Body of pancreas (tissue), 4 donors: ENCODE measurements at regions not wholly inside any gene's neighbourhood (a gene's known extent, or its start where the extent isn't known, plus 50 kb on each side); places are given as distances from the start of the nearest gene placed in this dataset.

Experiments
- ATAC-seq: fragments of 150-250 bp; one replicate; pipeline ENCODE4 v1.9.1; 2016
- DNase-seq, 4 donors: peaks; one replicate each; pipeline ENCODE4 v3.0.0-alpha.2; 2019
- H3K27ac ChIP-seq, 4 donors: fragments of 200-600 bp; sonication (generic); 1 replicate in 3 of 4; 2 replicates in 1 of 4; pipeline versions ENCODE4 v1.5.1 to v1.6.1; 2016 to 2019; ENCODE audit warnings: mild to moderate bottlenecking in 1 of 4, mixed read lengths in 1 of 4, moderate library complexity in 1 of 4
- H3K27me3 ChIP-seq, 2 donors: fragments of 200-600 bp; sonication (generic); one replicate each; pipeline ENCODE4 v1.6.0; 2016; ENCODE audit warnings: mild to moderate bottlenecking in 1 of 2
- H3K36me3 ChIP-seq, 2 donors: fragments of 200-600 bp; sonication (generic); replicated peaks in 1 of 2; 2 replicates each; pipeline ENCODE4 v1.5.1; 2016; ENCODE audit warnings: low read depth in 2 of 2; ENCODE audit not compliant: insufficient read depth in 1 of 2
- H3K4me1 ChIP-seq: fragments of 200-600 bp; sonication (generic); one replicate; pipeline ENCODE4 v1.6.0; 2016
- H3K4me3 ChIP-seq, 2 donors: fragments of 200-600 bp; sonication (generic); 1 replicate in 1 of 2; 2 replicates in 1 of 2; pipeline ENCODE4 v1.5.1; 2016 to 2019
- H3K9me3 ChIP-seq, 3 donors: fragments of 200-600 bp; sonication (generic); 1 replicate in 2 of 3; 2 replicates in 1 of 3; pipeline ENCODE4 v1.5.1; 2016
- CTCF ChIP-seq, 7 experiments: fragments of 450-650 bp in 4 of 7; fragments of 200-600 bp in 3 of 7; sonication (generic) in 3 of 7; IDR thresholded peaks; one replicate each; pipeline ENCODE4 v1.5.1; 2016 to 2019; ENCODE audit warnings: antibody characterized with exemption in 7 of 7
- POLR2A ChIP-seq, 3 donors: fragments of 450-650 bp; IDR thresholded peaks; one replicate each; pipeline ENCODE4 v1.6.1; 2016; ENCODE audit warnings: antibody characterized with exemption in 3 of 3, mild to moderate bottlenecking in 2 of 3
- WGBS, 2 donors: methylation state at CpG; one replicate each; pipeline ENCODE4 v1.1.5; 2017; 5-methylcytosine and 5-hydroxymethylcytosine counted together
- intact Hi-C: fragments of 100-400 bp; cut with DNase I; formaldehyde crosslinking; loops from one replicate; pipeline ENCODE4 v1.15.1; 2023

- no peaks in the 10 kb centered on the region for H3K27me3 ChIP-seq
- no peaks in the 10 kb centered on the region for H3K36me3 ChIP-seq
- H3K27ac ChIP-seq: no peak overlapping the region
- ATAC-seq (no peak), DNase-seq (no peak)
- no peaks in the 10 kb centered on the region for H3K9me3 ChIP-seq
- intact Hi-C loops: no loop called here
- H3K4me3 ChIP-seq: no peak overlapping the region
- WGBS, 2 donors: 74 to 75% methylated on average over 1 of the region's 1 CpG
- H3K4me1 ChIP-seq: no peaks in the 10 kb centered on the region
- no peak for TF ChIP-seq CTCF (IDR thresholded peaks at IDR 0.05)
Measured at GRCh38 chr5:14965815-14966214, 94.2 kb upstream of the ANKH start.

- no peak overlapping the region for H3K27ac ChIP-seq
- no peaks in the 10 kb centered on the region for H3K27me3 ChIP-seq
- intact Hi-C loops: no loop called here
- DNase-seq: no peak
- no peaks in the 10 kb centered on the region for H3K9me3 ChIP-seq
- no peak for ATAC-seq
- no peak overlapping the region for H3K4me3 ChIP-seq
- 47 to 66% methylated on average over 2 of the region's 2 CpGs for WGBS, 2 donors
- TF ChIP-seq CTCF (IDR thresholded peaks at IDR 0.05) (no peak), POLR2A (IDR thresholded peaks at IDR 0.05) (no peak)
- no peaks in the 10 kb centered on the region for H3K36me3 ChIP-seq
- H3K4me1 ChIP-seq: no peaks in the 10 kb centered on the region
Measured at GRCh38 chr5:14962604-14963003, 91.0 kb upstream of the ANKH start.

GRCh38 chr5:14960120-14960462 is 88.5 kb upstream of the ANKH start:
- Histone ChIP-seq H3K9me3 (no peaks in the 10 kb centered on the region), H3K4me1 (no peaks in the 10 kb centered on the region), H3K27me3 (no peaks in the 10 kb centered on the region), H3K4me3 (no peak overlapping the region), H3K27ac (no peak overlapping the region), H3K36me3 (no peaks in the 10 kb centered on the region)
- 90 to 94% methylated on average over 4 to 17 of the region's 17 CpGs for WGBS, 2 donors
- no peak for DNase-seq
- intact Hi-C loops: no loop called here
- ATAC-seq: no peak
- no peak for TF ChIP-seq CTCF (IDR thresholded peaks at IDR 0.05)
- TF ChIP-seq POLR2A (IDR thresholded peaks at IDR 0.05): no peak

- Histone ChIP-seq H3K27me3 (no peaks in the 10 kb centered on the region), H3K4me3 (no peak overlapping the region), H3K36me3 (no peaks in the 10 kb centered on the region), H3K27ac (no peak overlapping the region), H3K9me3 (no peaks in the 10 kb centered on the region), H3K4me1 (no peaks in the 10 kb centered on the region)
- WGBS, 2 donors: 73 to 84% methylated on average over 12 of the region's 12 CpGs
- DNase-seq (no peak), ATAC-seq (no peak)
- TF ChIP-seq CTCF (IDR thresholded peaks at IDR 0.05) (no peak), POLR2A (IDR thresholded peaks at IDR 0.05) (no peak)
- intact Hi-C loops: no loop called here
Measured at GRCh38 chr5:14959399-14960119, 88.0 kb upstream of the ANKH start.

GRCh38 chr5:14958188-14958587 is 86.6 kb upstream of the ANKH start:
- 65 to 76% methylated on average over 2 of the region's 2 CpGs for WGBS, 2 donors
- Histone ChIP-seq H3K4me3 (no peak overlapping the region), H3K27me3 (no peaks in the 10 kb centered on the region), H3K4me1 (no peaks in the 10 kb centered on the region), H3K27ac (no peak overlapping the region), H3K9me3 (no peaks in the 10 kb centered on the region), H3K36me3 (no peaks in the 10 kb centered on the region)
- intact Hi-C loops: no loop called here
- TF ChIP-seq POLR2A (IDR thresholded peaks at IDR 0.05): no peak
- no peak for TF ChIP-seq CTCF (IDR thresholded peaks at IDR 0.05)
- ATAC-seq (no peak), DNase-seq (no peak)
